ENCODE measurements at regions not wholly inside any gene's neighbourhood (a gene's known extent, or its start where the extent isn't known, plus 50 kb on each side); places are given as distances from the start of the nearest gene placed in this dataset.
A peak's percentile ranks its signal among the peaks of the same experiment; 100 is the strongest.
"Not testable (repeated sequence)": the region's sequence is repeated elsewhere in the genome, so short reads cannot be mapped to it uniquely, and the experiment has no call there.

GRCh38 chr10:32217216-32217615 lies 129.7 kb downstream of the EPC1 start:
- intact Hi-C loops (cut with DNase I) = no loop called here

DNA sequence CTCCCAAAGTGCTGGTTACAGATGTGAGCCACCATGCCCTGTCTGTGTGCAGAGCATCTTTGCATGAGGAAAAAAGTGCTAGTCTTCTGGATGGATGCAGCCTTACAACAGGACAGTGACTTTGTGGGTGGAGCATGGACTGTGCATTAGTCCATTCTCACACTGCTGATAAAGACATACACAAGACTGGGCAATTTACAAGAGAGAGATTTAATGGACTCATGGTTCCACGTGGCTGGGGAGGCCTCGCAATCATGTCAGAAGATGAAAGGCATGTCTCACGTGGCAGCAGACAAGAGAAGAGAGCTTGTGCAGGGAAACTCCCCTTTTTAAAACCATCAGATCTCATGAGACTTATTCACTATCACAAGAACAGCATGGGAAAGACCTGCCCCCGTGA lies 133.1 kb downstream of the EPC1 start:
- not testable (repeated sequence) for DNase-seq

More at GRCh38 chr10:32217216-32217615, 129.7 kb downstream of the EPC1 start:
- DNase-seq = no peak

GRCh38 chr10:32211046-32211363 lies 136.0 kb downstream of the EPC1 start:
- intact Hi-C loops (cut with DNase I) = no loop called here
- DNase-seq = no peak

More for the DNA sequence above, 133.1 kb downstream of the EPC1 start:
- intact Hi-C loops (cut with DNase I) = not testable (repeated sequence)

GRCh38 chr10:32210306-32211045 lies 136.5 kb downstream of the EPC1 start:
- no peak for DNase-seq
- intact Hi-C loops (cut with DNase I) = no loop called here

GRCh38 chr10:32208005-32208404 lies 139.0 kb downstream of the EPC1 start:
- intact Hi-C loops (cut with DNase I); DNase-seq: not testable (repeated sequence)

DNA sequence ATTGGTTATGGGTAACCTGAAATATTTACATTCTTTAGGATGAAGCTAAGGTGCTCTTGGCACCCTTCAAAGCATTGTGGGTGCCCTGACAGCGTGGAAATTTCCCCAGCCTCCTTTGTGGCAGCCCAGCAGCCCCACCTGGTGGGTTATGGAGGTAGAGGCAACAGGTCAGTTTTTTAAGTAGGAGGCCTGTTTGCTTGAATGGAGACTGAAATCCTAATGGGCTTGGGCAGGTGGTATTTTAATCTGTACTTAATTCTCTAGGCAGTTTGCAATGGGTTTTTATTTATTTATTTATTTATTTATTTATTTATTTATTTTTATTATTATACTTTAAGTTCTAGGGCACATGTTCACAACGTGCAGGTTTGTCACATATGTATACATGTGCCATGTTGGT lies 139.4 kb downstream of the EPC1 start:
- intact Hi-C loops (cut with DNase I) = no loop called here
- DNase-seq = no peak

DNA sequence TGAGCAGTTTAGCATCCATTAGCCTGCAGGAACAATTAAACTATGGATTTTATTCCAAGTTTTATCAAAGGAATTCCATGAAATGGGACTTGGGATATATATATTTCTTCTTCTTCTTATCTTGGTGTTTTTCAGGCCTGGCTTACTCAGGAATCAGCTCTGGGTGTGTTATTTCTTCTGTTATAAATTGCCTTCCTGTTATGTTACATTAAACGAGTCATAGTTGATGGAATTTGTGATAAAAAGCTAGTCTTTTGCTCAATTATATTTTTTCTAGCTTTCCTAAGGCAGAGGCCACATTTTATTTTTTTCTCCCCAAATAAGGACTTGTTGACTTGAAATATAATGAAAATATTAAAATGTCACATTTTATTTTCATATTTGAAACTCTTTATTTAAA lies 141.3 kb downstream of the EPC1 start:
- intact Hi-C loops (cut with DNase I) = no loop called here
- DNase-seq = no peak

GRCh38 chr10:32204606-32205005 lies 142.4 kb downstream of the EPC1 start:
- intact Hi-C loops (cut with DNase I) = no loop called here
- DNase-seq = no peak

- intact Hi-C loops (cut with DNase I) = loop anchor here (10.0 kb wide), 1 partner anchor 145 kb away; the partner anchor contains the start of gene KIF5B
- no peak for DNase-seq
These were observed 143.6 kb upstream of the KIF5B start for GRCh38 chr10:32199714-32200394.

GRCh38 chr10:32197423-32197822 lies 141.2 kb upstream of the KIF5B start:
- intact Hi-C loops (cut with DNase I) = loop anchor here (10.0 kb wide), 1 partner anchor 143 kb away; the partner anchor contains the start of gene KIF5B
- DNase-seq = no peak

- DNase-seq = no peak
- intact Hi-C loops (cut with DNase I) = loop anchor here (1.0 to 10.0 kb wide), 3 partner anchors 136 to 176 kb away; partner anchors contain the start of gene KIF5B
These were observed 134.8 kb upstream of the KIF5B start for GRCh38 chr10:32190890-32191491.

DNA sequence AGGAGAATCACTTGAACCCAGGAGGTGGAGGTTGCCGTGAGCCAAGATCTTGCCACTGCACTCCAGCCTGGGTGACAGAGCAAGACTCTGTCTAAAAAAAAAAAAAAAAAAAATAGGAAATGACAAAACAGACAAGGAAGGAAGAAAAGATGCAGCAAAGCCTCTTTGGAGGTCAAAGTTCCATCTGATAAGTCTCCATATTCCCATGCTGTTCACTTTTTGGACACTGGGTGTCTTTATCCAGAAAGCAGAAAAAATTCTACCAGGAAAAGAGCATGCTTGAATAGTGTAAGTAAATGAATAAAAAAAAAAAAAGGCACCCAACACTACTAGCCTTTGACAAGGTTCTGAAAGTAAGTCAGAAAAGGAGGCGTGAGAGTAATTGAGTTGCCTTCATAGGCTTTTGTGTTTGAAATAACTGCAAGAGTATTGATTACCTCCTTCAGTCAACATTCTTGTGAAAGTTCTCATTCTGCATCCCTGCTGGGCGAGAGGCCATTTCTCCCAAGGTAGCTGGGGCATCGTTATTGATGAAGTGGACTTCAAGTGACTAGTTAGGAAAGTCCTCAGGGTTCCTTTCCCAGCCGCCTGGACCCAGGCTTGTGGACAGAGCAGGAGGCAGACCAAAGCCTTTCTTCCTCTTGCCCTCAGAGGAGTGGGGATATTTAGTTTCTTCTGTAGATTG lies 133.3 kb upstream of the KIF5B start:
- peak in 1 of 10 donors; percentile 21 for DNase-seq
- intact Hi-C loops (cut with DNase I) = loop anchor here (2.0 to 10.0 kb wide), 2 partner anchors 135 to 177 kb away; partner anchors contain the start of gene KIF5B

GRCh38 chr10:32188601-32189000 lies 132.4 kb upstream of the KIF5B start:
- DNase-seq = peak in 1 of 10 donors; percentile 66
- intact Hi-C loops (cut with DNase I) = not testable (repeated sequence)

DNA sequence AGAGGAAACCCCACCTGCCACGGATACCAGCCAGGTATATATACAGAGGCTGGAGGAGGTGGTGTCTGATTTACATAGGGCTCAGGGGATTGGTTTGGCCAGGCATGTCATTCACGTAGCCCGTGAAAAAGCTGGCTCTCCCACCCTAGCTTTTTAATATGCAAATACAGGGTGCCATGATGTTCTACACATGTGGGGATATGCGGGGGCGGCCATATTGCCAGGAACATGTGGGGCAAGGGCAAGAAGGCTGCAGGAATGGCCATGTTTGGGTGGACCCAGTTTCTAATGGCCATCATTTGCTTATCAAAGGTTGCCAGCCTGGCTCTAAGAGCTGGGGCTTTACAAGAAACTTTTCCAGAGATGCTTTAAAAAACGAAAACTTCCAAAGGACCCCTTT lies 131.5 kb upstream of the KIF5B start:
- intact Hi-C loops (cut with DNase I) = no loop called here

DNA sequence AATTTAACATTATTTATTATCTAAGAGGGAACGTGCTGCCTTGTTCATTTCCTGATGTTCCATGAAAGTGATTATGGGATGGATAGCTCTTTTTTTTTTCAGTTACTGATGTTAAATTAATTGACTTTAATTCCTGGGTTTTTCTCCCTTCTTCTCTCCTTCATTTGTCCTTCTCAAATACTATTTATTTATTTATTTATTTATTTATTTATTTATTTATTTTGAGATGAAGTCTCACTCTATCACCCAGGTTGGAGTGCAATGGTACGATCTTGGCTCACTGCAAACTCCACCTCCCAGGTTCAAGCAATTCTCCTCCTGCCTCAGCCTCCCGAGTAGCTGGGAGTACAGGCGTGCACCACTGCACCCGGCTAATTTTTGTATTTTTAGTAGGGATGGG lies 127.4 kb upstream of the KIF5B start:
- intact Hi-C loops (cut with DNase I) = not testable (repeated sequence)
- DNase-seq = peak in 1 of 10 donors; percentile 10

More for the DNA sequence above, 131.5 kb upstream of the KIF5B start:
- peak in 1 of 10 donors; percentile 7 for DNase-seq

GRCh38 chr10:32182476-32182875 lies 126.3 kb upstream of the KIF5B start:
- DNase-seq = peak in 1 of 10 donors; percentile 77
- intact Hi-C loops (cut with DNase I) = no loop called here

DNA sequence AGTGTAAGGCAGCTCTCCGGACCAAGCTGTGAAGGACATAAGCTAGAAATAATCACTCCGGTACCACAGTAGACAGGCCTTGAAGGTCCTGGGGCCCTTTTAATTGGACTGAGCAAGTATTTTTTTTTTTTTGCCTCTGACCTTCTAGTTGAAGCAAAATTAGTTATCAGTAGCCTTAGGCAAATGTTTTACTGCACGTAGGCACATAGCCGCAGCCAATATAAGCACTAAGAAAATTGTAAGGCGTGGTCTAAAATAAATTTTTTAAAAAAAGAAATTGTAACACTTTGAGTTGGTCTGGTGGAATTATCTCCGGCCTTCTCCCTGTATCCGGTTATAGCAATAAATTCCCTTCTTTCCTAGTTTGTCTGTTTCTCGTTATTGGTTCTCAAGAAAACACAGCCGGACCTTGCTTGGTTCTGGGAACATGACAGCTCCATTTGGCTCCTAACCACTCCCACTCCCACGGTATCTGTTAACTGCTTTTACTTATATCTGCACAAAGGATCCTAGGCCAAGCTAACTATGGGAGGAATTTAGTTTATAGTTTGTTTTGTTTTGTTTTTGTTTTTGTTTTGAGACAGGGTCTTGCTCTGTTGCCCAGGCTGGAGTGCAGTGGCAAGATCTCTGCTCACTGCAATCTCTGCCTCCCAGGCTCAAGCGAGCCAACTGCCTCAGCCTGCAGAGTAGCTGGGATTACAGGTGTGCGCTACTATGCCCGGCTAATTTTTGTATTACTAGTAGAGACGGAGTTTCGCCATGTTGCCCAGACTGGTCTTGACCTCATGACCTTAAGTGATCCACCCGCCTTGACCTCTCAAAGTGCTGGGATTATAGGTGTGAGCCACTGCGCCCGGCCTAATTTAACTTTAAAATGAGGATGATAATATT lies 124.4 kb upstream of the KIF5B start:
- intact Hi-C loops (cut with DNase I) = no loop called here
- DNase-seq = peak in 1 of 10 donors; percentile 14

GRCh38 chr10:32179836-32180235 lies 123.6 kb upstream of the KIF5B start:
- peak in 1 of 10 donors; percentile 60 for DNase-seq
- intact Hi-C loops (cut with DNase I) = no loop called here

DNA sequence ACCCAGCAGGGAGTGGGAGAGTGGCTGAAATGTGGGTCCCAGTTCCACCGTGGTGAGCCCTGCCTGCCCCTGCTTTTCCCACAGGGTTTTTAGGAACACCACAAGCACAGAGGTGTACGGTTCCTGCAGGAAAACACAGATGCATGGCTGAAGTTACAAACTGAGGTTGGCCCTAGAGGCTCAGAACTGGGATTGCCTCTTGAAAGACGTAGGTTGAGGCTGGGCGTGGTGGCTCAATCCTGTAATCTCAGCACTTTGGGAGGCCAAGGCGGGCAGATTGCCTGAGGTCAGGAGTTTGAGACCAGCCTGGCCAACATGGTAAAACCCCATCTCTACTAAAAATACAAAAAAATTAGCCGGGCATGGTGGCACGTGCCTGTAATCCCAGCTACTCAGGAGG lies 121.4 kb upstream of the KIF5B start:
- intact Hi-C loops (cut with DNase I) = not testable (repeated sequence)
- DNase-seq = peak in 1 of 10 donors; percentile 54

DNA sequence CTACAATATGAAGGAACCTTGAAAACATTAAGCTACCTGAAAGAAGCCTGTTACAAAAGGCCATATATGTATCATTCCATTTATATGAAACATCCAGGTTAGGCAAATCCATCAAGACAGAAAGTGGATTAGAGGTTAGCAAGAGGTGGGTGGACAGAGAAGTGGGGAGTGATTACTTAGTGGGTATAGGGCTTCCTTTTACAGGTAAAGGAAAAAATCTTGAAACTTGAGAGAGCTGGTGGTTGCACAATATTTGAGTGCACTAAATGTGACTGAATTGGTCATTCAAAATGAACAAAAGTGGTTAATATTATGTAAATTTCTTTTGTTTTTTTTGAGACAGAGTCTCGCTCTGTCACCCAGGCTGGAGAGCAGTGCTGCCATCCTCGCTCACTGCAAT lies 119.4 kb upstream of the KIF5B start:
- DNase-seq = peak in 1 of 10 donors; percentile 27
- intact Hi-C loops (cut with DNase I) = no loop called here
